LHCN-M2 (cell line): ENCODE measurements at regions not wholly inside any gene's neighbourhood (a gene's known extent, or its start where the extent isn't known, plus 50 kb on each side); places are given as distances from the start of the nearest gene placed in this dataset.
"Not testable (repeated sequence)": the region's sequence is repeated elsewhere in the genome, so short reads cannot be mapped to it uniquely, and the experiment has no call there.

Experiments used
- DNase-seq: peaks from one replicate; pipeline ENCODE4 v3.0.0-alpha.2; 2012; ENCODE audit warnings: low read depth

GRCh38 chr1:242912855-242913254, 342.2 kb downstream of the CEP170 start:
- not testable (repeated sequence) for DNase-seq

DNA sequence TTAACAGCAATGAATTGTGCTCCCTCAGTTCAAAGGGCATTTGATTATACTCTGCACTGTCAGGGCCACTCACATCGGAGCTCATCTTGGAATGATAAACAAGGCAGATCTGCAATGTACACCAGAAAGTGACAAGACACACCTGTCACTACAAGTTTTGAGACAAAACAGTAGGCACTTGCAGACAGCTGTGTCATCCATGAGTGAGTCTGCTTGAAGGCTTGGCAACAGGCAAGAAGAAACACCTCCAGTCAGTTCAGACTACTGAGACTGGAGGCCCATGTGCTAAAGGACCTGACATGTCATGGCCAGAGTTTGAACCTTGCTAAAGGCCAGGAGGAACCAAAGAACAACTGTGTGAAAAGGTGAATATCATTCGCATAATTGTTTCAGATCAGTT, 354.5 kb downstream of the CEP170 start:
- DNase-seq: not testable (repeated sequence)

DNA sequence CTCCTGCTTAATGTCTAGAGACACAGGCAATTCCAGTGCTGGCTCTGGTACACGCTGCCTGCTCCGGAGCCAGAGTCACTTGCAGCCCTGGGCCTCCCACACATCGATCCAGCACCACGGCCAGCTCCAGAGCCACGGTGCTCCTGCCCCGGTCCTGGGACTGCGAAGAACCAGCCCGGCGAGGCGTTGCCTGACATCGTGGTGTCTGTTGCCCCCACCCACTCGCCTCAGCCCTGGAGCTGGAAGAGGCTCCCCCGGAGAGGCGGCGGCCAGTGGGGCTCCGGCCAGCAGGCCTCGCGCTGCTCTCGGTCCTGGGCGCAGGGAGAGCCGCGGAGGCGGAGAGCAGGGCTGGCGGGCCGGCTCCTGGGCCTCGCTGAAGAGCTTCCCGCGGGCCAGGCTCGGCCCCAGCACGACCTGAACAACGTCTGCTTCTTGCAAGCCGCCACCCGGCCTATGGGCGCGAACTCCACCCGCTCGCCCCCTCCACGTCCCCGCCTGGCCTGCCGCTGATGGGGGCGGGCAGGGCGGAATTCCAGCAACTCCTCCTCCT, 364.8 kb downstream of the CEP170 start:
- DNase-seq: peak; percentile 3

GRCh38 chr1:242886137-242886536, 361.6 kb upstream of the PLD5 start:
- no peak for DNase-seq

- DNase-seq: not testable (repeated sequence)
Measured at GRCh38 chr1:242880022-242880421, 355.5 kb upstream of the PLD5 start.

DNA sequence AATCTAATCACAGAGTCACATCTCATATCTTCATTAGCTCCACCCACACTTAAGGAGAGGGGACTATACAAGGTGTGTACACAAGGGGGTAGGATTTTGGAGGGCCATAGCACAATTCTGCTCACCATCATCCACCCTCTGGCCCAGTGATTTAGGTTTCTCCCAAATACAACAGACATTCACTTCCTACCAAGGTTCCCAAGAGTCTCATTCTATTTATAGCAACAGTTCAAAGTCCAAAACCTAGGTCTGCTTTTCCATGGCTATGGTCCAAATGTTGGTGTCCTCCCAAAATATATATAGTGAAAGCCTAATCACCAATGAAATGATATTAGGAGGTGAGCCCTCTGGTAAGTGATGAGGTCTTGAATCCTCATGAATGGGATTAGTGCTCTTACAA, 353.2 kb upstream of the PLD5 start:
- DNase-seq: no peak

- DNase-seq: no peak
Measured at GRCh38 chr1:242877229-242877628, 352.7 kb upstream of the PLD5 start.

- no peak for DNase-seq
Measured at GRCh38 chr1:242876030-242876429, 351.5 kb upstream of the PLD5 start.

DNA sequence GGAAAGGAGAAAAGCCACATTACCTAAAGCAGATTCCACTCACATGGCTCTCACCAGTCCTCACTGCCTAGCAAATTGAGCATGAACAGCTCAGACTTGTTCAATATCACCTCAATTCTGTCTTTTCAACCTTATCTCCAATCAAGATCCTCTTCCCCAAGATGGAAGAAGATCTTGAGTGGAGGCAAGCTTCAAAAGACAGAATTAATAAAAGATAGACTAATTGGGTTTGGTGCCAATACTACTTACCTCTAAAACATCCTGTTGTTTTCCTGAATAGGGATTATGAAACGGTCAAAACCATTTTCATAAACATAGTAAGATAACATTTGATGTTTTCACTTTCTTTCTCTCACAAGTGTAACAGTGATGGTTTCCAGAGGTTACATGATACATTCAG, 349.2 kb upstream of the PLD5 start:
- no peak for DNase-seq

DNA sequence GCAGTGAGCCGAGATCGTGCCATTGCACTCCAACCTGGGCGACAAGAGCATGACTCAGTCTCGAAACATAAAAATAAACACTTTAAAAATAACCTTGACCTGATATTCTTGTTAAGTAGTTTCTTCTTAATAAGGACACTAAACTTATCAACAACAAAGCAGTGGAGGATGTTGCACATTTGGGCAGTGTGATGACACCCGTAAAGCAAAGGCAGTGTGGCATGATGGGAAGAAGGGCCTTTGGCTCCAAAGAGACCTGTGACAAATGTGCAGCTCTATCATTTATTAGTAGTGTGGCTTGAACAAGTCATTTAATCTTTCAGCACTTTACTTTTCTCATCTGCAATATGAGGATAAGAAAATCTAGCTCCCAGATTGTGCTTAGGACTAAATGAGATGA, 348.0 kb upstream of the PLD5 start:
- no peak for DNase-seq

- DNase-seq: no peak
Measured at GRCh38 chr1:242871471-242872030, 347.1 kb upstream of the PLD5 start.

- no peak for DNase-seq
Measured at GRCh38 chr1:242870966-242871365, 346.5 kb upstream of the PLD5 start.

- no peak for DNase-seq
Measured at GRCh38 chr1:242856289-242856688, 331.8 kb upstream of the PLD5 start.

GRCh38 chr1:242854466-242854865, 330.0 kb upstream of the PLD5 start:
- DNase-seq: no peak

DNA sequence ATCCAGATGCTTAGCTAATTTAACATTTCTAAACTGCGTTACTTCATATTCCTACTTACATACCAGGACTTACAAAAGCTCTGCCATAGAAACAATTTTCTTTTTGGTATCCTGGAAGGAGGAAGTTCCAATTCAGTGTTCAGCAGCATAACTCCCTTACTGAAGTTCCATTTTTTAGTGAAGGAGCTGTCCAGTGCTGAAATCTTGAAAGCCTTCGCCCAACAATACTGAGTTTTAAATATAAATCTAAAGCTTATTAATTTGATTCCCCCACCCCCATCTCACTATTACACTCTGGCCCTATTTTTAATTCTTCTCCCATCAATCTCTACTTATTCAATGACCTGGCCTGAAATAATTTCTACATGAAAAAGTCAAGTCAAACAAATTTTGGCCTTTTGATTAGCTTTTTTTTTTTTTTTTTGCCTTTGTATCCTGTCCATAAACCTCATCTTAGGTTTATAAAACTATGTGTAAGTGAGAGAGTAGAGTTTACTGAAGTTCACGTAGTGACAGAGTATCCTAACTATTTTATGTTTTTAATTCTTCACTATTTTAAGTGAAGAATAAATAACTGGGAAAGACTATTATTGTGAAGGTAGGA, 323.0 kb upstream of the PLD5 start:
- DNase-seq: peak; percentile 27

DNA sequence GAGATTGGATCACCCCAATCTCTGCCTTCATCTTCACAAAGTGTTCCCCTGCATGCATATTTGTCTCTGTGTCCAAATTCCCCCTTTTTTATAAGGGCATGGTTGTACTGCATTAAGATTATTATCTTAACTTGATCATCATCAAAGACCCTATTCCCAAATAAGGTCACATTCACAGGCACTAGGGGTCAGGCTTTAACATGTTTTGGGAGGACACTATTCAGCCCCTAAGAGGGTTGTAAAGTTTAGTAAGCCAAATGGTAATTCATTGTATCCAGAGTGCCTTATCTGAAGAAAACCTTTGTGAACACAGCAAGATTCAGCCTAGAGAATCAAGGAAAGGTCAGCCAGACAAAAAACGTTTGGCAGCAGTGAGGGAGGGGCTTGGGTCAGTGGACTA, 317.6 kb upstream of the PLD5 start:
- DNase-seq: no peak

- DNase-seq: no peak
Measured at GRCh38 chr1:242839101-242839500, 314.6 kb upstream of the PLD5 start.

DNA sequence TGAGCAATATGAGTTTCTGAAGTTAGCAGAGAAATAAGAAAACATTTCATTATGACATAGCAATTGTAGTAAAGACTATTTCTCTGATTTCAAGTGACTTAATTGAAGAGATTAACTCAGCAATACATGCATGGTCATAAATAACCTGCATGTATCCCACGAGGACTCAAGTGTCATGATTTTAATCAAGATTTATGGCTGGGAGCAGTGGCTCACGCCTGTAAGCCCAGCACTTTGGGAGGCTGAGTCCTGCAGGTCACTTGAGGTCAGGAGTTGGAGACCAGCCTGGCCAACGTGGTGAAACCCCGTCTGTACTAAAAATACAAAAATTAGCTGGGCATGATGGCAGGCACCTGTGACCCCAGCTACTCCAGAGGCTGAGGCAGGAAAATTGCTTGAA, 311.9 kb upstream of the PLD5 start:
- no peak for DNase-seq

DNA sequence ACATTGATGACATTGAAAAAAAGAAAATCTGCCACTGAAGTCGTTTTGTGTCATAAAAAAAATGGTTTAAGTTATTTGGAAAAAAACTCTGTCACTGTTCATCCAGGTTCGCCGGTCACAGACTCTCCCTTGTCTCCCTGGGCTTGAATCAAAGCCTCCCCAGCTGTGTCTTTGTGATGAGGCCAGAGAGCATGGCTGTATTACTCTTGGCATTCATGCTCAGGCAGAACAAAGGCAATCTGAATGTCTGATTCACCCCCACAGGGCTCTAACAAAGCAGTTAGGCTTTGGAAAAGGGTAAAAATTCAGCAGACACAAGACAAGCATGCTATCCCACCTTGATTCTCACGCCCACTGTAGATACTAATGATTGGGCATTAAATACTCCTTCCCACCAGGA, 304.3 kb upstream of the PLD5 start:
- no peak for DNase-seq

- no peak for DNase-seq
Measured at GRCh38 chr1:242828199-242828598, 303.7 kb upstream of the PLD5 start.

DNA sequence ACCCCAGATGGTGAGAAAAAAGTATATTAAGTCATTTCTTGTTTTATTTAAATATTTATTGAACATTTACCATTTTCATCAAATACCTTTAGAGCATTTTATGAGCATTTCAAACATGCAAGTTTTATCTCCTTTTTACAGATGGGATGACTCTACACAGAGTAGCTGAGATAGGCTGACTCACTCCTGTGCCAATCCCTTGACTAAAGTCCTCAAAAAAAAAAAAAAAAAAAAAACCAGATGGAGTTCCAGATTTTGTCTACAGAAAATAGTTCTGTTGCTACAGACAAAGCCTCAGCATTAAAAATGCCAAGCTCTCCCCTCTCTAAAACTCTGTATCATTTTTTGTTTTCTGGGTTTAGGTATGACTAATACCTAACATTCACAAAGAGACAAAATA, 303.0 kb upstream of the PLD5 start:
- DNase-seq: peak; percentile 51

GRCh38 chr1:242826701-242827336, 302.3 kb upstream of the PLD5 start:
- DNase-seq: peak; percentile 38

DNA sequence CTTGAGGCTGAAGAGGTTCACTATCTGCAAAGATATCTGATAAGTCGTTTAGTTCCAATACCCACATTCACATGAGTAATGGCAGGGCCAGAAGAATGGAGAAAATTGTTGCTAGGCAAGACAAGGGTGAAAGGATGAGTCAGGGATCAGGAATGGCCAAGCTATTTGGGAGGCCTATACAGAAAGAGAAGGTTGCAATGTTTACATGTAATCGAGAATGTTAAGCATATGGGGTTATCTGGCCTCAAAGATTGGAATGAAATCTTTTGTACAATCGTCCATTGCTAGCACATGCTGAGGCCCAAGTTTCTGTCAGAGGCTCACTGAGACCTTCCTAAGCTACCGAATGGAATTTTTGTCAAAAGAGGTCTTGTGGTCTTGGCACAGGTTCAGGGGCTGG, 299.9 kb upstream of the PLD5 start:
- peak; percentile 62 for DNase-seq
